ENCODE measurements at regions not wholly inside any gene's neighbourhood (a gene's known extent, or its start where the extent isn't known, plus 50 kb on each side); places are given as distances from the start of the nearest gene placed in this dataset.

GRCh38 chr3:73772076-73772886 lies 147.5 kb upstream of the PDZRN3 start:
- Mint-ChIP-seq H3K27me3 (ENCODE audit: insufficient read depth, unreplicated experiment) (no peaks in the 10 kb centered on the region), H3K9me3 (ENCODE audit: unreplicated experiment) (no peaks in the 10 kb centered on the region), H3K4me1 (ENCODE audit: low read depth, unreplicated experiment) (peaks cover 5% of the 10 kb centered on the region), H3K4me3 (ENCODE audit: unreplicated experiment) (no peak overlapping the region), H3K27ac (ENCODE audit: unreplicated experiment) (no peak overlapping the region), H3K36me3 (ENCODE audit: insufficient read depth, unreplicated experiment) (no peaks in the 10 kb centered on the region)
- ChIA-PET CTCF (no interaction called here), POLR2A (no interaction called here)
- H3K27me3 ChIP-seq (replicated peaks; ENCODE audit: control insufficient read depth, insufficient read depth, low read length), result no peaks in the 10 kb centered on the region
- intact Hi-C loops (cut with micrococcal nuclease; ENCODE audit: unreplicated experiment), result no loop called here
- DNase-seq, result no peak
- H3K4me3 ChIP-seq (ENCODE audit: low read depth, low read length), result no peak overlapping the region
- BruUV-seq (replicated peaks), result no TSS peak
- no peaks in the 10 kb centered on the region for H3K4me1 ChIP-seq
- H3K9me3 ChIP-seq, result no peaks in the 10 kb centered on the region
- TF ChIP-seq CTCF (IDR thresholded peaks at IDR 0.05; ENCODE audit: insufficient read depth in 1 of 2, low read depth in 1 of 2, low read length in 1 of 2, severe bottlenecking in 1 of 2, unreplicated experiment in 1 of 2), result no peak
- no peaks in the 10 kb centered on the region for H3K36me3 ChIP-seq (ENCODE audit: control insufficient read depth, insufficient read depth, low read length)

GRCh38 chr3:73768524-73769308 lies 144.0 kb upstream of the PDZRN3 start:
- no peaks in the 10 kb centered on the region for H3K27me3 ChIP-seq (replicated peaks; ENCODE audit: control insufficient read depth, insufficient read depth, low read length)
- no peaks in the 10 kb centered on the region for H3K4me1 ChIP-seq
- no peak overlapping the region for H3K4me3 Mint-ChIP-seq (ENCODE audit: unreplicated experiment)
- H3K36me3 ChIP-seq (ENCODE audit: control insufficient read depth, insufficient read depth, low read length), result no peaks in the 10 kb centered on the region
- H3K27me3 Mint-ChIP-seq (ENCODE audit: insufficient read depth, unreplicated experiment), result peaks cover 4% of the 10 kb centered on the region
- POLR2A ChIA-PET, result no interaction called here
- H3K4me3 ChIP-seq (ENCODE audit: low read depth, low read length), result no peak overlapping the region
- no peaks in the 10 kb centered on the region for H3K36me3 Mint-ChIP-seq (ENCODE audit: insufficient read depth, unreplicated experiment)
- no TSS peak for BruUV-seq (replicated peaks)
- H3K9me3 ChIP-seq, result no peaks in the 10 kb centered on the region
- TF ChIP-seq CTCF (IDR thresholded peaks at IDR 0.05; ENCODE audit: insufficient read depth in 1 of 2, low read depth in 1 of 2, low read length in 1 of 2, severe bottlenecking in 1 of 2, unreplicated experiment in 1 of 2), result no peak
- H3K27ac Mint-ChIP-seq (ENCODE audit: unreplicated experiment), result no peak overlapping the region
- peaks cover 6% of the 10 kb centered on the region for H3K4me1 Mint-ChIP-seq (ENCODE audit: low read depth, unreplicated experiment)
- H3K9me3 Mint-ChIP-seq (ENCODE audit: unreplicated experiment), result no peaks in the 10 kb centered on the region
- intact Hi-C loops (cut with micrococcal nuclease; ENCODE audit: unreplicated experiment), result loop anchor here (1.0 to 10.0 kb wide), 2 partner anchors 144 to 260 kb away; partner anchors contain the start of gene PDZRN3
- no peak for DNase-seq
- CTCF ChIA-PET, result no interaction called here

DNA sequence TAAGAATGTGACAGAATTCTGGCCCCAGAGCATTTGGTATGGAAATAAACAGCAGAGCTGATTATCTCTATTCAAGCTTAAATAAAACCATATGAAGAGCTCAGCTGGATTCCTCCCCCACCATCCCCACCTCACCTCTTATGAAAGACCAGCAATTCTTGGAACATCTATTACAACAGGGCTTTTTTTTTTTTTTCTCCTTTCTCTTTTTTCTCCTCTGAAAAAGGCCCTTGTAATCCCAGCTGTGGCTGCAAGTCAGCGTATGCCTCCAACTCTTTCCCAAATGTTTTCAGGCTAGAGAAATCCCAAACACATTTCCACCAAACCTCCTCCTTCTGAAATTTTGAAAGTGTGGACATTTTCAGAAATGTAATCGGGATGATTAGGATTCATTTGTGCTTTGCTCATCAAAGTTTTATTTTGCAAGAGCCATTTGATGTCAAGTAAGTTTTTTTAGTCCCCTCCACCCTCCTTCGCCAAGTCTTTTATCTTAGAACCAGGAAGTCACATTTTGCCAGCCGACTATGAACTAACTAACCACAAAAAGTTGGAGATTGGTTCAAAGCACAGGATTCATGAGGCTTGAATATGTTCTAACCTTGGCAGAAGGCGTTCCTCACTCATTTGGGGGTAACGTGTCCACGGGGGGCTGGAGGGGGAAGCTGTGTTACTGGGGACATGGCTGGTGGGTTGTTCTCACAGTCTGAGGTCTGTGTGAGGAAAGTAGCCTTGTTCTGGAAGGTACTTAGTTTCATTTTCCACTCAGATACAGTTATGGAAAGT lies 142.0 kb upstream of the PDZRN3 start:
- Mint-ChIP-seq H3K4me1 (ENCODE audit: low read depth, unreplicated experiment) (peaks cover 6% of the 10 kb centered on the region), H3K36me3 (ENCODE audit: insufficient read depth, unreplicated experiment) (no peaks in the 10 kb centered on the region), H3K9me3 (ENCODE audit: unreplicated experiment) (no peaks in the 10 kb centered on the region), H3K4me3 (ENCODE audit: unreplicated experiment) (no peak overlapping the region), H3K27ac (ENCODE audit: unreplicated experiment) (no peak overlapping the region), H3K27me3 (ENCODE audit: insufficient read depth, unreplicated experiment) (peaks cover 4% of the 10 kb centered on the region)
- Histone ChIP-seq H3K4me1 (no peaks in the 10 kb centered on the region), H3K36me3 (ENCODE audit: control insufficient read depth, insufficient read depth, low read length) (no peaks in the 10 kb centered on the region), H3K27me3 (replicated peaks; ENCODE audit: control insufficient read depth, insufficient read depth, low read length) (no peaks in the 10 kb centered on the region), H3K4me3 (ENCODE audit: low read depth, low read length) (no peak overlapping the region), H3K9me3 (no peaks in the 10 kb centered on the region)
- intact Hi-C loops (cut with micrococcal nuclease; ENCODE audit: unreplicated experiment), result loop anchor here (10.0 kb wide), 1 partner anchor 142 kb away; the partner anchor contains the start of gene PDZRN3
- DNase-seq, result no peak
- TF ChIP-seq CTCF (IDR thresholded peaks at IDR 0.05; ENCODE audit: insufficient read depth in 1 of 2, low read depth in 1 of 2, low read length in 1 of 2, severe bottlenecking in 1 of 2, unreplicated experiment in 1 of 2), result no peak
- ChIA-PET CTCF (no interaction called here), POLR2A (no interaction called here)
- no TSS peak for BruUV-seq (replicated peaks)

Measured in Caco-2 (cell line).